IPS DF 19.7 (cell line): ENCODE measurements at regions not wholly inside any gene's neighbourhood (a gene's known extent, or its start where the extent isn't known, plus 50 kb on each side); places are given as distances from the start of the nearest gene placed in this dataset.
"Not testable (repeated sequence)": the region's sequence is repeated elsewhere in the genome, so short reads cannot be mapped to it uniquely, and the experiment has no call there.

Experiments used
- DNase-seq: peaks from one replicate; pipeline ENCODE4 v3.0.0-alpha.2; 2013; ENCODE audit warnings: low read depth, low spot score

GRCh38 chr9:135403733-135404450, 75.7 kb upstream of the PPP1R26 start:
- DNase-seq: no peak

- no peak for DNase-seq
Measured at GRCh38 chr9:135404451-135405144, 75.0 kb upstream of the PPP1R26 start.

- DNase-seq: not testable (repeated sequence)
Measured at GRCh38 chr9:135405145-135405464, 74.5 kb upstream of the PPP1R26 start.

GRCh38 chr9:135408476-135409254, 70.9 kb upstream of the PPP1R26 start:
- DNase-seq: no peak

GRCh38 chr9:135409286-135410200, 70.0 kb upstream of the PPP1R26 start:
- no peak for DNase-seq

GRCh38 chr9:135410421-135410820, 69.2 kb upstream of the PPP1R26 start:
- DNase-seq: no peak

GRCh38 chr9:135410831-135411473, 68.6 kb upstream of the PPP1R26 start:
- DNase-seq: no peak

- not testable (repeated sequence) for DNase-seq
Measured at GRCh38 chr9:135411605-135412004, 68.0 kb upstream of the PPP1R26 start.

GRCh38 chr9:135412315-135413085, 67.1 kb upstream of the PPP1R26 start:
- DNase-seq: not testable (repeated sequence)

GRCh38 chr9:135413086-135413375, 66.6 kb upstream of the PPP1R26 start:
- DNase-seq: no peak

GRCh38 chr9:135413461-135413860, 66.1 kb upstream of the PPP1R26 start:
- DNase-seq: no peak

- no peak for DNase-seq
Measured at GRCh38 chr9:135414293-135414692, 65.3 kb upstream of the PPP1R26 start.

- DNase-seq: no peak
Measured at GRCh38 chr9:135415586-135415985, 64.0 kb upstream of the PPP1R26 start.

GRCh38 chr9:135416664-135417290, 62.8 kb upstream of the PPP1R26 start:
- DNase-seq: no peak

GRCh38 chr9:135418161-135418560, 61.4 kb upstream of the PPP1R26 start:
- DNase-seq: no peak

- DNase-seq: no peak
Measured at GRCh38 chr9:135419106-135419505, 60.5 kb upstream of the PPP1R26 start.

GRCh38 chr9:135422341-135422944, 57.1 kb upstream of the PPP1R26 start:
- DNase-seq: no peak

- no peak for DNase-seq
Measured at GRCh38 chr9:135423725-135424124, 55.9 kb upstream of the PPP1R26 start.
